Endothelial cell of umbilical vein (primary cell): ENCODE measurements at regions not wholly inside any gene's neighbourhood (a gene's known extent, or its start where the extent isn't known, plus 50 kb on each side); places are given as distances from the start of the nearest gene placed in this dataset.

Experiments
- BruUV-seq: library from RNA; stranded (reverse); fragments of 400-500 nt; replicated peaks from 2 replicates; lab custom pipeline; 2021; lab: Mats Ljungman, UMichigan
- CTCF ChIA-PET: fragments of 300-600, 350-600 bp; sonication (Branson Sonifier 250); formaldehyde crosslinking; loops from one replicate; lab custom pipeline; 2021; ENCODE audit warnings: antibody characterized with exemption, inconsistent platforms; lab: Charles Lee
- POLR2A ChIA-PET: fragments of 300-600, 350-600 bp; sonication (Branson Sonifier 250); formaldehyde crosslinking; loops from one replicate; lab custom pipeline; 2021; ENCODE audit warnings: antibody characterized with exemption, inconsistent platforms; lab: Charles Lee
- DNase-seq: peaks from one replicate; pipeline ENCODE4 v3.0.0-alpha.2; 2011; ENCODE audit warnings: low read depth, low spot score
- FAIRE-seq: peaks from 2 replicates; lab custom pipeline; 2011; peaks lifted over from hg19 to GRCh38; lab: Jason Lieb, UNC
- H2AFZ ChIP-seq: 2 replicates; pipeline ENCODE4 v1.6.0; 2012; ENCODE audit warnings: low read depth, low read length, control low read depth, inconsistent platforms
- H3K27ac ChIP-seq: 2 replicates; pipeline ENCODE4 v1.5.1; 2011; ENCODE audit warnings: low read depth, mild to moderate bottlenecking, control low read depth, low read length, moderate library complexity; ENCODE audit not compliant: insufficient read depth
- H3K27me3 ChIP-seq, 2 experiments: 2 replicates each; pipeline versions ENCODE4 v1.6.0 to v1.6.1; 2011; ENCODE audit warnings: low read length in 2 of 2, mixed read lengths in 1 of 2; ENCODE audit not compliant: control insufficient read depth in 2 of 2, insufficient read depth in 2 of 2
- H3K36me3 ChIP-seq, 2 experiments: 2 replicates in 1 of 2; 3 replicates in 1 of 2; pipeline ENCODE4 v1.5.1; 2011; ENCODE audit warnings: low read length in 2 of 2, mild to moderate bottlenecking in 1 of 2, moderate library complexity in 1 of 2; ENCODE audit not compliant: control insufficient read depth in 2 of 2, insufficient read depth in 2 of 2; ENCODE audit errors: extremely low read depth in 1 of 2
- H3K4me1 ChIP-seq: 3 replicates; pipeline ENCODE4 v1.5.1; 2011; ENCODE audit warnings: mild to moderate bottlenecking, low read length; ENCODE audit not compliant: control insufficient read depth, insufficient read depth; ENCODE audit errors: extremely low read depth
- H3K4me2 ChIP-seq: 2 replicates; pipeline ENCODE4 v1.6.1; 2011; ENCODE audit warnings: low read length, control low read depth, mixed read lengths; ENCODE audit not compliant: insufficient read depth
- H3K4me3 ChIP-seq, 3 experiments: fragments of 200-600 bp in 1 of 3; sonication (generic), shearing (Covaris generic) in 1 of 3; replicated peaks in 1 of 3; 2 replicates each; pipeline ENCODE4 v1.5.1; 2011 to 2016; ENCODE audit warnings: control low read depth in 3 of 3, low read length in 3 of 3, mild to moderate bottlenecking in 2 of 3, inconsistent platforms in 1 of 3, low read depth in 1 of 3, moderate library complexity in 1 of 3; ENCODE audit not compliant: insufficient read depth in 1 of 3
- H3K79me2 ChIP-seq: 2 replicates; pipeline ENCODE4 v1.6.0; 2012; ENCODE audit warnings: low read length, inconsistent platforms; ENCODE audit not compliant: control insufficient read depth, insufficient read depth
- H3K9ac ChIP-seq: replicated peaks from 2 replicates; pipeline ENCODE3; 2011; ENCODE audit warnings: low read length, control low read depth; ENCODE audit not compliant: insufficient read depth; ENCODE audit errors: extremely low read depth
- H3K9me1 ChIP-seq: replicated peaks from 3 replicates; pipeline ENCODE4 v1.6.0; 2011; ENCODE audit warnings: mild to moderate bottlenecking, low read length; ENCODE audit not compliant: control insufficient read depth, insufficient read depth; ENCODE audit errors: extremely low read depth
- H3K9me3 ChIP-seq: replicated peaks from 2 replicates; pipeline ENCODE4 v1.5.1; 2012; ENCODE audit warnings: low read length, inconsistent platforms; ENCODE audit not compliant: control insufficient read depth, insufficient read depth
- H4K20me1 ChIP-seq: replicated peaks from 2 replicates; pipeline ENCODE3; 2011; ENCODE audit warnings: mild to moderate bottlenecking, low read length; ENCODE audit not compliant: control insufficient read depth, insufficient read depth; ENCODE audit errors: extremely low read depth
- CTCF ChIP-seq, 2 donors: IDR thresholded peaks; 1 replicate in 1 of 2; 2 replicates in 1 of 2; pipeline ENCODE4 v1.5.1; 2011; ENCODE audit warnings: low read length in 2 of 2, mild to moderate bottlenecking in 2 of 2, moderate library complexity in 2 of 2, control low read depth in 1 of 2, inconsistent platforms in 1 of 2, low read depth in 1 of 2; ENCODE audit not compliant: insufficient read depth in 1 of 2; ENCODE audit errors: extremely low read depth in 1 of 2
- EZH2 ChIP-seq: IDR thresholded peaks from 2 replicates; pipeline ENCODE4 v1.6.1; 2012; ENCODE audit warnings: borderline replicate concordance, low read depth, mild to moderate bottlenecking, moderate library complexity, low read length, inconsistent platforms; ENCODE audit not compliant: severe bottlenecking
- FOS ChIP-seq: IDR thresholded peaks from 2 replicates; pipeline ENCODE4 v1.6.1; 2011; ENCODE audit warnings: mild to moderate bottlenecking, low read length, moderate library complexity, borderline replicate concordance; ENCODE audit not compliant: insufficient read depth
- GATA2 ChIP-seq: IDR thresholded peaks from 2 replicates; pipeline ENCODE4 v1.7.0; 2011; ENCODE audit warnings: low read depth, mild to moderate bottlenecking, moderate library complexity, mixed read lengths, low read length; ENCODE audit not compliant: insufficient read length, insufficient read depth
- JUN ChIP-seq: IDR thresholded peaks from 2 replicates; pipeline ENCODE4 v1.6.1; 2011; ENCODE audit warnings: borderline replicate concordance, low read depth; ENCODE audit not compliant: insufficient read length, insufficient read depth
- MYC ChIP-seq: IDR thresholded peaks from one replicate; pipeline ENCODE4 v1.6.1; 2011; ENCODE audit warnings: mild to moderate bottlenecking, low read depth, low read length
- POLR2A ChIP-seq: IDR thresholded peaks from 2 replicates; pipeline ENCODE4 v1.6.1; 2012; ENCODE audit warnings: low read depth, mild to moderate bottlenecking, control low read depth, low read length
- POLR2AphosphoS5 ChIP-seq: IDR thresholded peaks from 2 replicates; pipeline ENCODE4 v1.6.1; 2012; ENCODE audit warnings: low read depth, mild to moderate bottlenecking, control low read depth, low read length, moderate library complexity; ENCODE audit not compliant: insufficient read depth
- dilution Hi-C: fragments of 300-500 bp; cut with MboI; formaldehyde crosslinking; loops from one replicate; pipeline ENCODE4 v1.15.0; 2019; ENCODE audit warnings: low sequenced_read_pairs; ENCODE audit not compliant: extremely low pct_ligation_motif_present
- intact Hi-C: fragments of 100-400 bp; cut with micrococcal nuclease; formaldehyde crosslinking; loops from one replicate; pipeline ENCODE4 v1.10.0; 2022
- TF ChIP-seq, protein P1 (sequence below): IDR thresholded peaks from 2 replicates; pipeline ENCODE4 v1.6.1; 2011; ENCODE audit not compliant: insufficient read depth, insufficient read length

GRCh38 chr2:219697811-219698747 lies 70.6 kb downstream of the SLC4A3 start:
- TF ChIP-seq GATA2 (no peak), FOS (no peak), MYC (no peak), POLR2A (no peak), JUN (no peak), EZH2 (no peak), CTCF (IDR thresholded peaks at IDR 0.05; ENCODE audit: extremely low read depth in 1 of 2, insufficient read depth in 1 of 2, low read depth in 1 of 2, low read length in 2 of 2) (no peak), POLR2AphosphoS5 (no peak)
- TF ChIP-seq, protein P1, sequence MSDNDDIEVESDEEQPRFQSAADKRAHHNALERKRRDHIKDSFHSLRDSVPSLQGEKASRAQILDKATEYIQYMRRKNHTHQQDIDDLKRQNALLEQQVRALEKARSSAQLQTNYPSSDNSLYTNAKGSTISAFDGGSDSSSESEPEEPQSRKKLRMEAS: no peak
- Histone ChIP-seq H3K27me3 (peaks cover 2 to 3% of the 10 kb centered on the region in 2 experiments), H2AFZ (no peak overlapping the region), H3K79me2 (no peaks in the 10 kb centered on the region), H4K20me1 (no peaks in the 10 kb centered on the region), H3K4me3 (no peak overlapping the region), H3K27ac (no peak overlapping the region), H3K9ac (no peak overlapping the region), H3K9me3 (no peaks in the 10 kb centered on the region), H3K9me1 (no peaks in the 10 kb centered on the region), H3K36me3 (no peaks in the 10 kb centered on the region), H3K4me2 (no peak overlapping the region), H3K4me1 (no peaks in the 10 kb centered on the region)
- ChIA-PET CTCF (no interaction called here), POLR2A (no interaction called here)
- DNase-seq (no peak), FAIRE-seq (no peak)
- dilution Hi-C loops (no loop called here), intact Hi-C loops (no loop called here)
- BruUV-seq: no TSS peak
